KMS-11 (cell line): ENCODE measurements at regions not wholly inside any gene's neighbourhood (a gene's known extent, or its start where the extent isn't known, plus 50 kb on each side); places are given as distances from the start of the nearest gene placed in this dataset.
"Not testable (repeated sequence)": the region's sequence is repeated elsewhere in the genome, so short reads cannot be mapped to it uniquely, and the experiment has no call there.

ENCODE experiments used
- H2AFZ ChIP-seq: fragments of 200-600 bp; sonication (generic); 2 replicates; pipeline ENCODE4 v1.6.1; 2016; ENCODE audit warnings: antibody characterized with exemption, mixed run types, low read depth
- H3K27ac ChIP-seq: fragments of 200-600 bp; sonication (generic); 2 replicates; pipeline ENCODE4 v1.6.1; 2016; ENCODE audit warnings: mild to moderate bottlenecking, mixed run types
- H3K27me3 ChIP-seq: fragments of 200-600 bp; sonication (generic); 2 replicates; pipeline ENCODE4 v1.6.1; 2017; ENCODE audit warnings: mild to moderate bottlenecking, low read depth, mixed run types, moderate library complexity; ENCODE audit not compliant: insufficient read depth
- H3K36me3 ChIP-seq: fragments of 200-600 bp; sonication (generic); 2 replicates; pipeline ENCODE4 v1.6.1; 2017; ENCODE audit warnings: mild to moderate bottlenecking, mixed run types; ENCODE audit not compliant: insufficient read depth
- H3K4me1 ChIP-seq: fragments of 200-600 bp; sonication (generic); 2 replicates; pipeline ENCODE4 v1.6.1; 2016; ENCODE audit warnings: mild to moderate bottlenecking, low read depth, mixed run types; ENCODE audit not compliant: poor library complexity, severe bottlenecking
- H3K4me2 ChIP-seq: fragments of 200-600 bp; sonication (generic); 2 replicates; pipeline ENCODE4 v1.7.0; 2016; ENCODE audit warnings: mild to moderate bottlenecking, mixed run types
- H3K4me3 ChIP-seq: fragments of 200-600 bp; sonication (generic); IDR thresholded peaks from 2 replicates; pipeline ENCODE4 v1.6.1; 2017; ENCODE audit warnings: low read depth, low read length, mixed read lengths; ENCODE audit not compliant: insufficient read depth
- H3K79me2 ChIP-seq: fragments of 200-600 bp; sonication (generic); 2 replicates; pipeline ENCODE4 v1.6.1; 2016; ENCODE audit warnings: low read depth, mixed run types; ENCODE audit not compliant: insufficient read depth
- H3K9ac ChIP-seq: fragments of 200-600 bp; sonication (generic); 2 replicates; pipeline ENCODE4 v1.6.1; 2016; ENCODE audit warnings: mild to moderate bottlenecking, mixed run types
- H4K20me1 ChIP-seq: fragments of 200-600 bp; sonication (generic); 2 replicates; pipeline ENCODE4 v1.6.1; 2016; ENCODE audit warnings: mild to moderate bottlenecking, mixed run types; ENCODE audit not compliant: insufficient read depth
- CTCF ChIP-seq: fragments of 200-600 bp; sonication (generic); conservative IDR thresholded peaks from 2 replicates; pipeline ENCODE4 v1.6.1; 2017; ENCODE audit warnings: low read depth, mild to moderate bottlenecking, antibody characterized with exemption, low read length, moderate library complexity, mixed read lengths

DNA sequence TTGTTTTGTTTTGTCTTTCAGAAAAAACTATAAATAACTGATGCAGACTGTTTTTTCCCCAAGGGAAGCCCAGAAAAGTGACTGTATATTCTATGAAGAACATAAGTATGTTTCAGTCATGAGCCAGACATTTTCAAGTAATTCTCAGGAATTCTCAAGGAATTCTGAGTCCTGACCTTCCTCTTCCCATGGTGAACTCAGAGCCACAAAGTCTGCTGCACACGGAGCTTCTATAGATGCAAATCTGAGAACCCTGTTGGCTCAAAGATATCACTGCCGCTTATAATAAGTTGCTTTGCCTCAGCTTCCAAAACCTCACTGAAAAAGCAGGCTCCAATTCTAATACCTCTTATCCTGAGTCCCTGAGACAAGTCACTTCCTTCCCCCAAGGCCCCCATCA lies 418.5 kb upstream of the RUNX1 start:
- Histone ChIP-seq H3K4me3 (no peak overlapping the region), H3K36me3 (no peaks in the 10 kb centered on the region), H3K79me2 (no peaks in the 10 kb centered on the region), H4K20me1 (no peaks in the 10 kb centered on the region), H2AFZ (no peak overlapping the region), H3K4me2 (no peak overlapping the region), H3K4me1 (no peaks in the 10 kb centered on the region), H3K27ac (no peak overlapping the region), H3K27me3 (no peaks in the 10 kb centered on the region), H3K9ac (no peak overlapping the region)
- no peak for TF ChIP-seq CTCF

GRCh38 chr21:35466681-35467080 lies 417.6 kb upstream of the RUNX1 start:
- H3K27me3 ChIP-seq, H3K4me1 ChIP-seq, H3K4me3 ChIP-seq, H3K27ac ChIP-seq, H3K9ac ChIP-seq, H4K20me1 ChIP-seq, H2AFZ ChIP-seq, H3K4me2 ChIP-seq, H3K36me3 ChIP-seq, H3K79me2 ChIP-seq: not testable (repeated sequence)

DNA sequence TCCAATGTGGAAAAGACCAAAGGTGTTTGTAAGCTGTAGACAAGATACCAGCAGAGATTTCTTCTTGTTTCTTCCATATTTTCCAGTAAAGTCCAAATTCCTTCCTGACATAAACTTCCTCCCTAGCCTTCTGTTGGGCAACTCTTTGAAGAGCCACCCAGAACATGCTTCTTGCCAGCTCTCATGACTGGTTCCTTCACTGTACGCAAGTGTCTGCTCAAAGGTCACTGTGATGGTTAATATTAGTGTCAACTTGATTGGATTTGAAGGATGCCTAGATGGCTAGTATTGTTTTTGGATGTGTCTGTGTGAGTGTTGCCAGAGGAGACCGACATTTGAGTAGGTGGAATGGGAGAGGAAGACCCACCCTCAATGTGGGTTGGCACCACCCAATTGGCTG lies 416.6 kb upstream of the RUNX1 start:
- H3K4me3 ChIP-seq = no peak overlapping the region
- H4K20me1 ChIP-seq = no peaks in the 10 kb centered on the region
- no peak overlapping the region; the same call in 1 of the 2 replicates for H2AFZ ChIP-seq
- H3K27me3 ChIP-seq = no peaks in the 10 kb centered on the region
- no peaks in the 10 kb centered on the region for H3K36me3 ChIP-seq
- H3K4me1 ChIP-seq = no peaks in the 10 kb centered on the region
- H3K9ac ChIP-seq = no peak overlapping the region
- no peak overlapping the region for H3K27ac ChIP-seq
- H3K79me2 ChIP-seq = no peaks in the 10 kb centered on the region
- no peak for TF ChIP-seq CTCF
- no peak overlapping the region for H3K4me2 ChIP-seq

DNA sequence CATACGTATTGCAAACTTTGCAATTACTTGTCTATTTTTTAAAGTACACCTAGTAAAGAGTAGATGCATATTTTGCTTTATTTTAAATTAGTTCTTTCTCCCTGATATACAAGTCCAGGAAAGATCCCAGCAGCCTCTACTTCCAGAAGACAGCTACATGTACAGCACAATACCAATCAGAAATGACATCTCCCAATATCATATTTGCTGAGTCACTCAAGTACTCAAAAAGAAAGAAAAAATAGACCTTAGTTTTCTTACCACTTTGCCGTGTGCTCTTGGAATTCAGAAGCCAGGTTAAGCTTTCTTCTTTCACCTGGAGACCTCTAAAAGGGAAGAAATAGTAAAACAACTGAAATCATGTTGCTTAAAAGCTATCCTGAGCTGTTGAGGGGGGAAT lies 412.6 kb upstream of the RUNX1 start:
- no peak overlapping the region for H3K4me2 ChIP-seq
- H4K20me1 ChIP-seq = no peaks in the 10 kb centered on the region
- H3K27ac ChIP-seq = no peak overlapping the region
- H3K9ac ChIP-seq = no peak overlapping the region
- TF ChIP-seq CTCF = no peak
- no peaks in the 10 kb centered on the region for H3K79me2 ChIP-seq
- H3K4me3 ChIP-seq = no peak overlapping the region
- H3K27me3 ChIP-seq = no peaks in the 10 kb centered on the region
- H3K36me3 ChIP-seq = no peaks in the 10 kb centered on the region
- H2AFZ ChIP-seq = no peak overlapping the region
- no peaks in the 10 kb centered on the region for H3K4me1 ChIP-seq

GRCh38 chr21:35460441-35460840 lies 411.3 kb upstream of the RUNX1 start:
- Histone ChIP-seq H3K79me2 (no peaks in the 10 kb centered on the region), H3K27me3 (no peaks in the 10 kb centered on the region), H3K36me3 (no peaks in the 10 kb centered on the region), H3K4me1 (no peaks in the 10 kb centered on the region), H3K9ac (no peak overlapping the region), H3K4me2 (no peak overlapping the region), H4K20me1 (no peaks in the 10 kb centered on the region), H3K4me3 (no peak overlapping the region), H2AFZ (no peak overlapping the region), H3K27ac (no peak overlapping the region)
- no peak for TF ChIP-seq CTCF
